Inflammatory macrophage (primary cell): ENCODE measurements at regions not wholly inside any gene's neighbourhood (a gene's known extent, or its start where the extent isn't known, plus 50 kb on each side); places are given as distances from the start of the nearest gene placed in this dataset.
"Not testable (repeated sequence)": the region's sequence is repeated elsewhere in the genome, so short reads cannot be mapped to it uniquely, and the experiment has no call there.

ENCODE experiments used
- DNase-seq, 2 donors: peaks; one replicate each; pipeline ENCODE4 v3.0.0-alpha.2; 2020 to 2022

- no peak for DNase-seq
Measured at GRCh38 chr10:8349610-8350249, 295.2 kb downstream of the GATA3 start.

GRCh38 chr10:8350250-8350967 is 295.9 kb downstream of the GATA3 start:
- DNase-seq, result no peak

GRCh38 chr10:8352171-8353075 is 297.9 kb downstream of the GATA3 start:
- no peak for DNase-seq

DNA sequence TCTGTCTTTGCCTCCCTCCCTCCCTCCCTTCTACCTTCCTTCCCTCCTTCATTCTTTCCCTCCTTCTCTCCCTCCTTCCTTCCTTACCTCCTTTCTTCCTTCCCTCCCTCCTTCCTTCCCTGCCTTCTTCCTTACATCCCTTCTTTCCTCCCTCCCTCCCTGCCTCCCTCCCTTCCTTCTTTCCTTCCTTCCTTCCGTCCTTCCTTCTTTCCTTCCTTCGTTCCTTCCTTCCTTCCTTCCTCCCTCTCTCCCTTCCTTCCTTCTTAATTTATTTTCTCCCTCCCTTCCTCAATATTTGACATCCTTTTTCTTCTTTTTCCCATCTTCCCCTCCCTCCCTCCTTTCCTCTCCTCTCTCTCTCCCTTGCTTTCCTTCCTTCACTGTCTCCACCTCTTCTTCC is 301.8 kb downstream of the GATA3 start:
- no peak for DNase-seq

DNA sequence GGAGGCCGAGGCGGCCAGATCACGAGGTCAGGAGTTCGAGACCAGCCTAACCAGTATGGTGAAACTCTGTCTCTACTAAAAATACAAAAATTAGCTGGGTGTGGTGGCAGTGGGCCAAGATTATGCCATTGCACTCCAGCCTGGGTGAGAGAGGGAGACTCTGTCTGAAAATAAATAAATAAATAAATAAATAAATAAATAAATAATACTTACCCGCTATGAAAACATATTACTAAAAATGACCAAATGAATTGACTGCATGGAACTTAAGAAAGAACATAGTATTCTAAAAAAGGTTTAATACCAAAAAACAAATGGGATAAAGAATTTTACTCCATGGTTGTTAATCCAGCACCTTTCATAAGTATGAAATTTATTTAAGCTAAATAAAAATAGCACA is 305.0 kb downstream of the GATA3 start:
- no peak for DNase-seq

- DNase-seq, result no peak
Measured at GRCh38 chr10:8360365-8360764, 305.9 kb downstream of the GATA3 start.

DNA sequence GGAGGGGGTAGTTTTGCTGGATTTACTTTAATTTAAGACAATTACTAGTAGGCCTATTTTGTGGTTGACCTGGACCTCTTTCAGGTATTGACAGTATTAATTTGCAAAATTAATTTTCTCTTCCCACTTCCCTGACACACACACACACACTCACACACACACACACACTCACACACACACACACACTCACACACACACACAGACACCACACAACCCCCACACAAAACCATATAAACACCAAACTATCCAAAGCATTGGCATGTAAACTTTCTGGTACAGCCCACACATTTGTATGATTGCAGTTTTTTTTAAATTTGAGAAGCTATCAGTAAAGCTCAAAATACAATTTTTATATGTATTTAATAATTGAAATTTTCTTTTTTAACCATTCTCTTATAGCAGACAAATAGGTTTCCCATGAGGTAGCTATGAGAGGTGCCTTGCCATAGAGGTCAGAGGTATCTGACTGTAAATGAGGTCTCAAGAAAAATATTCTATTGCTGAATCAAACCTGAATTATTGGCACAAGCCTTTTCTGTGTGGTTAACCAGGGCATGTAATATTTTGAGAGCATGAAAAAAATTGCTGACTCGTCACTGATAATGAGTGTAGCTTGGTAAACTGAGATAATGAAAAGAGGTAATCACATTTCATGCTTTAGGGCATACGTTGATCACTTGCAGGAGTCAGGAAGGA is 306.5 kb downstream of the GATA3 start:
- DNase-seq, result no peak

- no peak for DNase-seq
Measured at GRCh38 chr10:8361510-8361844, 307.0 kb downstream of the GATA3 start.

DNA sequence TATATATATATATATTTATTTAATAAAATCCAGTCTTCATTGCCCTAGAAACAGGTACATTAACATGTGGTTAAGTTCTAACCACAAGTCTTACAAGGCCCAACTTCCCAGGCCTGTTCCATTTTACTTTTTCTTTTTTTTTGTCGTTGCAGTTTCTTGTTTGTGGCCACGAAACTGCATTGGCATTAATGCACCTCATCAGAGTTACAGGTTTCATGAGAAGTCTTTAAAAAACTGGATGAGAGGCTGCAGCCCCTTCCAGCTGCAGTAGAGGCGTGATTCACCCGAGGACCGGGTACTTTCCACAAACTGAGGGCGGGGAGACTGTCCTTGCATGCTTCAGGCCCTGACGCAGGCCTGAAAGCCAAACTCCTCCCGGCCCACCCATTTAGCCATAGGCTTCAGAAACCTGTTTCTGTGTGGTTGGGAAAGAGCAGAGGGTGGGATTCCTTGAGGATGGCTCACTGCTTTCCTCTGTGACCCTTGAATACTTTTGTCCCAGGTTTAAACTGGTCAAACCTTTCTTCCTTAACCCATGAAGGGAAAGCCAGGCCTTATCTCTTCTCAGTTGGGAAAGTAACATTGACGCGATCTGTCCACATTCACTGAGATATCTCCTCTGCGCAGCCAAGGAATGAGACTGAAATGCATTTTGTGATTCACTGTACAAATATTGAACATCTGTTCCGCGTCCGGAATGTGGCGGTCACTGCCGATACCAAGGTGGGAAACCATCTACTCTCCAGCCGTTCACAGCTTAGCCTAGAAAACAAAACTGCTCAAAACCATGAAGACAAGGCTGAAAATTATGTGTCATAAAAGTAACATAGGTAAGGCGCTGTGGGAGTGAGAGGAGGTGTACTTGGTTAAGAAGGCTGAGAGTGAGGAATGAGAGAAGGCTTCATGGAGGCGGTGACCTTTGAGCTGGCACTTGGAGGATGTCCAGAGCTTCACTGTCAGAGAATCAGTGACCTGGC is 311.7 kb downstream of the GATA3 start:
- DNase-seq, result no peak

DNA sequence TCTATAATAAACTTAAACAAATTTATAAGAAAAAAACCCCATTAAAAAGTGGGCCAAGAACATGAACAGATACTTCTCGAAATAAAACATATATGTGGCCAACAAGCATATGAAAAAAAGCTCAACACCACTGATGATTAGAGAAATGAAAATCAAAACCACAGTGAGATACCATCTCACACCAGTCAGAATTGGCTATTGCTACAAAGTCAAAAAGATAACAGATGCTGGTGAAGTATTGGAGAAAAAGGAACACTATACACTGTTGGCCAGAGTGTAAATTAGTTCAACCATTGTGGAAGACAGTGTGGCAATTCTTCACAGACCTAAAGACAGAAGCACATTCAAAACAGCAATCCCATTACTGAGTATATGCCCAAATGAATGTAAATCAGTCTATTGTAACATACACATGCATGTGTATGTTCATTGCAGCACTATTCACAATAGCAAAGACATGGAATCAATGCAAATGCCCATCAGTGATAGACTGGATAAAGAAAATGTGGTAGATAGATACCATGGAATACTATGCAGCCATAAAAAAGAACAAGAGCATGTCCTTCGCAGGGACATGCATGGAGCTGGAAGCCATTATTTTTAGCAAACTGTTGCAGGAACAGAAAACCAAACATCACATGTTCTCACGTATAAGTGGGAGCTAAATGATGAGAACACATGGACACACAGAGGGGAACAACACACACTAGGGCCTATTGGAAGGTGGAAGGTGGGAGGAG is 313.4 kb downstream of the GATA3 start:
- not testable (repeated sequence) for DNase-seq

- no peak for DNase-seq
Measured at GRCh38 chr10:8369666-8370065, 315.2 kb downstream of the GATA3 start.

DNA sequence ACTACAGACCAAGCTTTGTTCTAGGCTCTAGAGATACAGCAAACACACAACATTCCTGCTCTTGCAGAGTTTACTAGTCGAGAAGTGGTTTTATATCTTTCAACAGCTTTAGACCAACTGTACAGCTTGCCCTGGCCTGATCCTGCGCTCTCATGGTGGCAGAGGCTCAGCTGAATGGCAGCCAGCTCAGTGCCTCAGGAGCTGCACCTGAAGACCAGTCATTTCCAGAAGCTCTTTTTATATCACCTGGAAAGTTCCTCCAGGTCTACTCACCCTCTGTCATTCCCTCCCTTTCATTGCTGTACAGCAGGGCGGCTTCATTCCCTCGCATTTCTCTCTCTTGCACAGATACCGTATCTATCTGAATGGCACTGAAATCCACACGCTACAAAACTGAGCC is 319.8 kb downstream of the GATA3 start:
- DNase-seq, result no peak

DNA sequence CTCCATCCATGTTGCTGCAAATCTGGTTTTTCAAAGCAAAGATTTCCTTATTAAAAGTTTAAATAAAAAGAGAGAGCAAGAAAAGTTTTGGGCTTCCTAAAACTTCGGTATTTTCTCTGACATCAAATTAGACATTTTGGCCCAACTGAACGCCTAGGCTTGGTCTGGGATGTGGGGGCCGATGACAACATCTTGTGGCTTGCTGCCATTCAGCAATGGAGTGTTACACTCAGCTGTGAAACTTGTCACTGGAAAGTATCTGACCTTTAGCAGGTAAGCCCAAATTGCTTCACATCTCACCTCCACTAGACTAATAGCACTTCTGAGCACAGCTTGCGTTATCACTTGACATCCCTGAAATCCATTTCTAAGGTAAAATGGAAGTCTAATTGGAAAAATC is 320.6 kb downstream of the GATA3 start:
- DNase-seq, result no peak

- no peak for DNase-seq
Measured at GRCh38 chr10:8378198-8378983, 323.9 kb downstream of the GATA3 start.

DNA sequence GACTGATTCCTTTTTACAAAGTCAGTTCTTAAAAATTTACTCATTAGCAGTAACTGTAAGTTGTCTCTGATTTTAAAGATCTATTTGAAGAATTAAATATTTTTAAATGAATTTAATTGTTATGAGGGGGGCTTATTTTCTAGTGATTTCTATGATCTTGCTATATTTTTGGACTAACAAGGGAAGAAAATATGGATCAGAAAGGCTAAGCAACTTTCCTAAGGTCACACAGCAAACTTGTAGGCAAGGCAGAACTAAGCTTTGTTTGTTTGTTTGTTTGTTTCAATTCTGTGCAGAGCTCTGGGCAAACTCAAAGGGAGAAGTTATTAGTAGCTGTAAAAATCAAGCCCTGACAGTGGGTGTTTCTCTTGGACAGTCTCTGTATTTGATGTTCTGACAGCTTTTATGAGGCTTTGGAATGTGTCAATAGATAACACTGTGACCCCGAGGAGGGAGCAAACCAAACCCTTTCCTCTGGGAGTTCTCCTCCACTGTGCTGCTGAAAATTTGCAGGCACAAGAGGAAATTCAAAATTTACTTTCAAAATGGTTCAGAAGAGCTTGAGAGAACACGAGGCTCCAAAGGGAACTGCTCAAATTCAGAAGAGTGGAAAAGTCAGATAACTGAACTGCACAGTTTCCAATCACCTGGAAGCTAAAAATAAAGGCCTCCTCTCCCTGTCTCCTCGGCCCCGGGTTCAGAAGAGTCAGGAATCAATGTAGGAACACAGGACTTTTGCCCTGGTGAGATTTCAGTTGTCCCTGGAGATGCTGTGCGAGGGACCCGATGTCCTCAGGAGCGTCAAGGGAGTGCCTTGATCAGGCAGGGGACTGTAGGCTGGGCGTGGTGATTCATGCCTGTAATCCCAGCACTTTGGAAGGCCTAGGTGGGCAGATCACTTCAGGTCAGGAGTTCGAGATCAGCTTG is 325.7 kb downstream of the GATA3 start:
- DNase-seq, result no peak

- DNase-seq, result no peak
Measured at GRCh38 chr10:8380833-8381496, 326.5 kb downstream of the GATA3 start.

DNA sequence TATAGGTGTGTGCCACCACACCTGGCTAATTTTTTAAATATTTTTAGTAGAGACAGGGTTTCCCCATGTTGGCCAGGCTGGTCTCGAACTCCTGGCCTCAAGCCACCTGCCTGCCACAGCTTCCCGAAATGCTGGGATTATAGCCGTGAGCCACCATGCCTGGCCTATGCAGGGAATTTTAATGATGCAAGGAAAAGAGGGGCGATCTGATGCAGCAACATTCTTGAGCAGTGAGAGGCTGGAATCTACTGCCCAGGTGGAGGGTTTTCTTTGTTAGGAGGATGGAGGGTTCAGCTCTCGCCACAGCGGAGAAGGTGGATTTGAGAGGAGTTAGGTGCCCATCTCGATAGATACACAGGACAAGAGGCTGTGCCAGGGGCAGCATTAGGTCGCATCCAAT is 332.3 kb downstream of the GATA3 start:
- no peak for DNase-seq

DNA sequence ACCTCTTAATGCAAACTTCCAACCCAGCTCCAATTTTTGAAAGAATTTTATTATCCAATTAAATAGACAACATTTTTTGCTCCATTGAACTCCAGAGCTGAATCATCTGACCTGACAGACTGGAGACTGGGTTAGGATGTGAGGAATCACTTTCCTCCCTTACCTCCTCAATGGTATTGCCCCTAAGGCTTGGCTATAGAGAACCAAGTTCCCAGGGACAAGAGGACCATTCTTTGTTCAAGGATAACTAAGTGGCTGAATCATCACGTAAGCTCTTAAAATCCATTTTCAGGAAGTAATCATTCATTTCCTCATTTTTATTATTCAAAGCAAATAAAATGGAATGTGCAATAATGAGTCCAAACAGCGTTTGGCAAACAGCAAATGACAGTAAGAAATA is 335.1 kb downstream of the GATA3 start:
- no peak for DNase-seq

GRCh38 chr10:8392216-8392615 is 337.7 kb downstream of the GATA3 start:
- DNase-seq, result no peak
